ENCODE measurements at regions not wholly inside any gene's neighbourhood (a gene's known extent, or its start where the extent isn't known, plus 50 kb on each side); places are given as distances from the start of the nearest gene placed in this dataset.

DNA sequence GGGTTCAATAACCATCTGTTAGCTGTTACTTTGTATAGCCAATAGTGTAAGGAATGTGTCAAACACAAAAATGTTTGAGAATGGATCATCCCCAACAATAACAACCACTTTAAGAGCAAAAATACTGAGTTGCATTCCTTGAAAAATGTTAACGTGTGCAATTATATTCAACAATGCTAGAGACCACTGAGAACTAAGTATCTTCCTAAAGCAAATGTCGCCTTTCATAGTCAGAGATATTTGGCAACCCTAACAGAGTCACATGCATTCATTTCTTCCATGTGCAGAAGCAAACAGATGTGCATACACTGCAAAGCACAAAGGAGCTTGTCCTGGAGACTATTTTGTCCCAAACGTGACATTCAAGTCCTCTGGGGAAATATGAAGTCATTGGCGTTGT, 448.6 kb downstream of the GJA1 start:
- H3K9me2 ChIP-seq (replicated peaks; ENCODE audit: low read depth, low read length) = no peaks in the 10 kb centered on the region
- H2AFZ ChIP-seq (ENCODE audit: low read length) = no peak overlapping the region
- no peaks in the 10 kb centered on the region for H3F3A ChIP-seq (ENCODE audit: low read depth)
- H3K79me2 ChIP-seq (ENCODE audit: insufficient read depth, low read length) = no peaks in the 10 kb centered on the region
- H4K20me1 ChIP-seq (ENCODE audit: insufficient read depth, low read length, poor library complexity, severe bottlenecking) = no peaks in the 10 kb centered on the region
- no peaks in the 10 kb centered on the region for H3K9me3 ChIP-seq (ENCODE audit: insufficient read depth, low read depth, low read length)
- TF ChIP-seq, protein P1, sequence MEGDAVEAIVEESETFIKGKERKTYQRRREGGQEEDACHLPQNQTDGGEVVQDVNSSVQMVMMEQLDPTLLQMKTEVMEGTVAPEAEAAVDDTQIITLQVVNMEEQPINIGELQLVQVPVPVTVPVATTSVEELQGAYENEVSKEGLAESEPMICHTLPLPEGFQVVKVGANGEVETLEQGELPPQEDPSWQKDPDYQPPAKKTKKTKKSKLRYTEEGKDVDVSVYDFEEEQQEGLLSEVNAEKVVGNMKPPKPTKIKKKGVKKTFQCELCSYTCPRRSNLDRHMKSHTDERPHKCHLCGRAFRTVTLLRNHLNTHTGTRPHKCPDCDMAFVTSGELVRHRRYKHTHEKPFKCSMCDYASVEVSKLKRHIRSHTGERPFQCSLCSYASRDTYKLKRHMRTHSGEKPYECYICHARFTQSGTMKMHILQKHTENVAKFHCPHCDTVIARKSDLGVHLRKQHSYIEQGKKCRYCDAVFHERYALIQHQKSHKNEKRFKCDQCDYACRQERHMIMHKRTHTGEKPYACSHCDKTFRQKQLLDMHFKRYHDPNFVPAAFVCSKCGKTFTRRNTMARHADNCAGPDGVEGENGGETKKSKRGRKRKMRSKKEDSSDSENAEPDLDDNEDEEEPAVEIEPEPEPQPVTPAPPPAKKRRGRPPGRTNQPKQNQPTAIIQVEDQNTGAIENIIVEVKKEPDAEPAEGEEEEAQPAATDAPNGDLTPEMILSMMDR (conservative IDR thresholded peaks at IDR 0.05; ENCODE audit: low read length) = no peak
- TF ChIP-seq EZH2phosphoT487 (IDR thresholded peaks at IDR 0.05; ENCODE audit: borderline replicate concordance) = no peak
- no peak overlapping the region for H3K9ac ChIP-seq (ENCODE audit: low read depth, low read length, poor library complexity, severe bottlenecking)
- no peak overlapping the region for H3K4me3 ChIP-seq (ENCODE audit: low read length, poor library complexity, severe bottlenecking)
- no peaks in the 10 kb centered on the region for H3K36me3 ChIP-seq (ENCODE audit: insufficient read depth, low read length)
- no peak overlapping the region for H3K4me2 ChIP-seq (ENCODE audit: low read depth, low read length, poor library complexity, severe bottlenecking)
- H3K27me3 ChIP-seq (ENCODE audit: insufficient read depth, low read length, poor library complexity, severe bottlenecking) = no peaks in the 10 kb centered on the region
- no peaks in the 10 kb centered on the region for H3K4me1 ChIP-seq (ENCODE audit: insufficient read depth, low read length, poor library complexity, severe bottlenecking)

DNA sequence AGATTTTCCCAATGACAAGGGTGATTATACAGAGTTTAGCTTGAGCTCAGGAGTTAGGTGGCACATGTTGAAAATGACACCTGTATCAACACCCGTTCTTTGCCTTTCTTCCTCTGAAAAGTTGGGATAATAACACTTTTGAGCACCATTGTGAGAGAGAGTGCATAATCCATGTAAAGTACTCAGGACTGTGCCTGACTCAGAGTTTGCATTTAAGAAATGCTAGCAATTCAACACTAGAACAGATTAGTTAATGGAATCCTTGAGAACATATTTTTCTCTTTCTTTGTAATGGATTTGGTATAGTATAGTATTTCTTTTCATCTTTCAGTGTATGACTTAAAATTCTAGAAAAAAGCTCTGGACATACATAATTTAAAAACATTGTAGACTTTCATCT, 449.2 kb downstream of the GJA1 start:
- Histone ChIP-seq H3K36me3 (ENCODE audit: insufficient read depth, low read length) (no peaks in the 10 kb centered on the region), H4K20me1 (ENCODE audit: insufficient read depth, low read length, poor library complexity, severe bottlenecking) (no peaks in the 10 kb centered on the region), H3K27me3 (ENCODE audit: insufficient read depth, low read length, poor library complexity, severe bottlenecking) (no peaks in the 10 kb centered on the region), H3K9ac (ENCODE audit: low read depth, low read length, poor library complexity, severe bottlenecking) (no peak overlapping the region), H3K9me2 (replicated peaks; ENCODE audit: low read depth, low read length) (no peaks in the 10 kb centered on the region), H3K4me1 (ENCODE audit: insufficient read depth, low read length, poor library complexity, severe bottlenecking) (no peaks in the 10 kb centered on the region), H3K79me2 (ENCODE audit: insufficient read depth, low read length) (no peaks in the 10 kb centered on the region), H3K4me3 (ENCODE audit: low read length, poor library complexity, severe bottlenecking) (no peak overlapping the region), H3K9me3 (ENCODE audit: insufficient read depth, low read depth, low read length) (no peaks in the 10 kb centered on the region), H2AFZ (ENCODE audit: low read length) (no peak overlapping the region), H3K4me2 (ENCODE audit: low read depth, low read length, poor library complexity, severe bottlenecking) (no peak overlapping the region), H3F3A (ENCODE audit: low read depth) (no peaks in the 10 kb centered on the region)
- TF ChIP-seq, protein P1 (conservative IDR thresholded peaks at IDR 0.05; ENCODE audit: low read length) = no peak
- TF ChIP-seq EZH2phosphoT487 (IDR thresholded peaks at IDR 0.05; ENCODE audit: borderline replicate concordance) = no peak

DNA sequence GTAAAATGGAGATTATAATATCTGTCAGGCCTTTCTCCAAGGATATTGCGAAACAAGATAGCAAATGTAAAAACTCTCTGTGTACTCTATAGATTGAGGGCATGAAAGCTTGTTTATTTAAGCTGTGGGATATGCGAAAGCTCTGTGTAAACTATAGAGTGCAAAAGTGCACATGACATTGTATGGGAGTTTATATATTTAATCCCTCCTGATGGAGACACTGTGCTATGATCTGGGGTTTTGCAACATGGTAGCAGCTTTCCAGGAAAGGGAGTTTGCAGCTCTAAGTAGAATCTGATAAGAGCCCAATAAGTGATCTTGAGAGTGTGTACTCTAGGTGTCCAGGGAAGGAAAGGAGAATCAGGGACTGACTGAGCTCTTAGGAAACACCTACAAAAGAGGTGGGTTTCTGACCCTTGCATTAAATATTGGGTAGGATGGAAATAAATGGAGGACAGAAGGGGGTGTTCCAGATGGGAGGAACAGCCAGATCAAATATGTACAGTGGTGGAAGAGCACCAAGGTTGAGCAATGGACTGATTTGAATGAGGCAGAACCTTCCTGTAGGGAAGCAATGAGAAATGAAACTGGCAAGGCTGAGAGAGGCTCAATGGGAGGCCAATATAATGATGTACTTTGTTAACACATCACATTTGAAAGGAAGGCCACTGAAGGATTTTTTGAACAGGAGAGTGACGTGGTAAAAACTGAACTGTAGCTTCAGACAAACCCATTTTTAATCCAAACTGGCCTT, 450.1 kb downstream of the GJA1 start:
- Histone ChIP-seq H3K4me1 (ENCODE audit: insufficient read depth, low read length, poor library complexity, severe bottlenecking) (no peaks in the 10 kb centered on the region), H3F3A (ENCODE audit: low read depth) (no peaks in the 10 kb centered on the region), H3K27me3 (ENCODE audit: insufficient read depth, low read length, poor library complexity, severe bottlenecking) (no peaks in the 10 kb centered on the region), H3K9me3 (ENCODE audit: insufficient read depth, low read depth, low read length) (no peaks in the 10 kb centered on the region), H3K4me3 (ENCODE audit: low read length, poor library complexity, severe bottlenecking) (no peak overlapping the region), H3K9me2 (replicated peaks; ENCODE audit: low read depth, low read length) (no peaks in the 10 kb centered on the region), H3K4me2 (ENCODE audit: low read depth, low read length, poor library complexity, severe bottlenecking) (no peak overlapping the region), H4K20me1 (ENCODE audit: insufficient read depth, low read length, poor library complexity, severe bottlenecking) (no peaks in the 10 kb centered on the region), H3K9ac (ENCODE audit: low read depth, low read length, poor library complexity, severe bottlenecking) (no peak overlapping the region), H3K36me3 (ENCODE audit: insufficient read depth, low read length) (no peaks in the 10 kb centered on the region), H2AFZ (ENCODE audit: low read length) (no peak overlapping the region), H3K79me2 (ENCODE audit: insufficient read depth, low read length) (no peaks in the 10 kb centered on the region)
- TF ChIP-seq EZH2phosphoT487 (IDR thresholded peaks at IDR 0.05; ENCODE audit: borderline replicate concordance) = no peak
- TF ChIP-seq, protein P1 (conservative IDR thresholded peaks at IDR 0.05; ENCODE audit: low read length) = no peak

Data from Loucy (cell line).